Psoas muscle (tissue), 7 donors: ENCODE measurements at regions not wholly inside any gene's neighbourhood (a gene's known extent, or its start where the extent isn't known, plus 50 kb on each side); places are given as distances from the start of the nearest gene placed in this dataset.

ENCODE experiments used
- ATAC-seq, 4 donors: fragments of 200-7000 bp; cut with Tn5 transposase; one replicate each; pipeline ENCODE4 v1.9.1; 2020; ENCODE audit warnings: moderate library complexity in 3 of 4, mild to moderate bottlenecking in 2 of 4
- DNase-seq, 2 donors: peaks; one replicate each; pipeline ENCODE4 v3.0.0-alpha.2; 2020
- H3K27ac ChIP-seq: fragments of 200-600 bp; one replicate; pipeline ENCODE4 v1.8.0; 2022
- H3K27me3 ChIP-seq, 3 donors: fragments of 200-600 bp in 1 of 3; one replicate each; pipeline versions ENCODE4 v1.6.1 to v1.8.0; 2013 to 2022; ENCODE audit warnings: low read length in 2 of 3, mild to moderate bottlenecking in 2 of 3, moderate library complexity in 1 of 3; ENCODE audit not compliant: insufficient read depth in 3 of 3
- H3K36me3 ChIP-seq, 2 donors: fragments of 200-600 bp in 1 of 2; one replicate each; pipeline versions ENCODE4 v1.6.1 to v1.8.0; 2013 to 2022; ENCODE audit warnings: low read depth in 1 of 2, mild to moderate bottlenecking in 1 of 2, moderate library complexity in 1 of 2; ENCODE audit not compliant: insufficient read depth in 1 of 2
- H3K4me1 ChIP-seq: fragments of 200-600 bp; one replicate; pipeline ENCODE4 v1.8.0; 2022
- H3K4me3 ChIP-seq: fragments of 200-600 bp; one replicate; pipeline ENCODE4 v1.8.0; 2022; ENCODE audit warnings: mild to moderate bottlenecking
- H3K9me3 ChIP-seq: fragments of 200-600 bp; one replicate; pipeline ENCODE4 v1.8.0; 2022
- CTCF ChIP-seq: fragments of 200-600 bp; IDR thresholded peaks from one replicate; pipeline ENCODE4 v1.8.0; 2022; ENCODE audit warnings: antibody characterized with exemption
- WGBS, 3 donors: extraction: QIAGEN DNeasy Blood & Tissue Kit; methylation state at CpG; one replicate each; pipeline versions ENCODE4 v1.1.6 to v1.1.7; 2013; 5-methylcytosine and 5-hydroxymethylcytosine counted together
- intact Hi-C, 2 donors: fragments of 100-400 bp; cut with DNase I; formaldehyde crosslinking; loops; one replicate each; pipeline versions ENCODE4 v1.11.0 to v1.14.2; 2022
- donor health status: healthy with polysubstance abuse.
- donor health status: DM: no; HTN: no; CAD: no; lungs with moderate emphysema.
- donor health status: Bipolar disorder and iron deficiency.
- donor health status: healthy.
- donor health status: DM: yes; HTN: yes; CAD: no.
- donor health status: DM: no; HTN: no; CAD: no.
- donor health status: DM: yes; HTN: yes; CAD: no.

GRCh38 chr5:4725594-4725993 is 414.5 kb upstream of the ADAMTS16 start:
- ATAC-seq (no peak), DNase-seq (no peak)
- Histone ChIP-seq H3K4me3 (no peak overlapping the region), H3K36me3 (no peaks in the 10 kb centered on the region), H3K9me3 (no peaks in the 10 kb centered on the region), H3K27ac (no peak overlapping the region), H3K4me1 (no peaks in the 10 kb centered on the region), H3K27me3 (no peaks in the 10 kb centered on the region)
- intact Hi-C loops = no loop called here
- WGBS, 3 donors = 86 to 89% (median 88%) methylated on average over 4 of the region's 4 CpGs
- no peak for TF ChIP-seq CTCF

DNA sequence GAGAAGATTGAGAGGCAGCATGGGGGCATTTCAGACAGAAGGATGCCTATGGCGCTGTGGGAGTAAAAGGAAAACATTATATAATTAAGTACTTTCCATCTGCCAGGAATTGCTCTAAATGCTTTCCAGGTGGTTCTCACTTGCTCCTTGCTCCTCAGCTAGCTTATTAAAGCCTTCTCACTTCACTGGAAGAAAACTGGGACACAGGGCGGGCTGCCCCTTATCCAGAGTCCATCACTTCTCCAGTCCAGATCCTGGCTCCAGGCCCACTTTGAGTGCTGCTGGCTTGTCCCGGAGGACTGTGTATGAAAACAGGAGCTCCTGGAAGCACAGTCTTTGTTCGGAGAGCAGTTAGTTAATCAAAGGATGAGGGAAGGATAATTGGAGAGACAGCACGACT is 409.9 kb upstream of the ADAMTS16 start:
- H3K27me3 ChIP-seq = no peaks in the 10 kb centered on the region
- TF ChIP-seq CTCF = no peak
- WGBS, 3 donors = 70 to 72% (median 70%) methylated on average over 5 of the region's 5 CpGs
- H3K4me3 ChIP-seq = no peak overlapping the region
- no peaks in the 10 kb centered on the region for H3K36me3 ChIP-seq
- no peaks in the 10 kb centered on the region for H3K9me3 ChIP-seq
- intact Hi-C loops = no loop called here
- DNase-seq (no peak), ATAC-seq (no peak)
- no peak overlapping the region for H3K27ac ChIP-seq
- H3K4me1 ChIP-seq = no peaks in the 10 kb centered on the region

DNA sequence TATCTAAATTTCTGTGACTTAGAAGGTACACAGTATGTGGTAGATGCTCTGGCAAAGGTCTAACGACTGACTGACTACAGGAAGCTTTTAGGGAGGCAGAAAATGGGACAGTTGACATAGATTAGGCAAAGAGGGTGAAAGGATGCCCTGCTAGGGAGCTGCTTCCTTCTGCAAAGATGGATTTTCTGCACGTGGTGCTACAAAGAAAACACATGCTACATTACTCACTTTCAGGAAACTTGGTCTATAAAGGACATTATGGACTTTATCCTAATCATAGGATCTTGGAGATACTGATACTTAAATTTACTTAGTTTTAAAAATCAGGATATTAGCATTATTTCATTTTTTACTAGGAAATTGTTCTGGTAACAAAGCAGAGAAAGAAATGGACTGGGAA is 405.8 kb upstream of the ADAMTS16 start:
- ATAC-seq (no peak), DNase-seq (no peak)
- Histone ChIP-seq H3K4me1 (no peaks in the 10 kb centered on the region), H3K9me3 (no peaks in the 10 kb centered on the region), H3K27ac (no peak overlapping the region), H3K27me3 (peaks cover 0 to 3% (median 0%) of the 10 kb centered on the region in 3 donors), H3K36me3 (no peaks in the 10 kb centered on the region), H3K4me3 (no peak overlapping the region)
- no peak for TF ChIP-seq CTCF
- intact Hi-C loops = no loop called here
- WGBS, 3 donors = 48 to 61% (median 56%) methylated on average over 2 of the region's 2 CpGs

DNA sequence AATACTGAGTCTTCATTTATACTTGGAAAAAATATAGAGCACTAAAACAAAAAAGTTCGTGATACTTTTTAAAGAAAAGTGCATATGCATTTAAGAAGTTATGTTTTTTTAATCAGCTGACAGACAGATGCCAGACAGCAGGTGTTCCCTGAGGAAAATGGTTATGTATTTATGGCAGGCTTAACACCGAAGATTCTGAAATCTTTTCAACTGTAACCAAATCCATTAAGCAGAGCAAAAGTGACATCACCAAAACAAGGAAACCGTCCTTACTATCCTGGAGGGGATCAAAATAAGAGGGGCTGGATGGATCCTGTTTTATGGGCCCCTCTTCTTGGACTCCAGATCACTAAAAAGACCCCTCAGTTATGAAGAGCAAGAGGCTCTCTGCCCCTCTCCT is 404.9 kb upstream of the ADAMTS16 start:
- no peak overlapping the region for H3K27ac ChIP-seq
- no peaks in the 10 kb centered on the region for H3K9me3 ChIP-seq
- H3K36me3 ChIP-seq = no peaks in the 10 kb centered on the region
- intact Hi-C loops = no loop called here
- no peak for ATAC-seq
- no peak for TF ChIP-seq CTCF
- H3K27me3 ChIP-seq = peaks cover 0 to 3% (median 0%) of the 10 kb centered on the region in 3 donors
- WGBS, 3 donors = 20 to 29% (median 26%) methylated on average over 3 of the region's 3 CpGs
- no peak for DNase-seq
- no peaks in the 10 kb centered on the region for H3K4me1 ChIP-seq
- no peak overlapping the region for H3K4me3 ChIP-seq

DNA sequence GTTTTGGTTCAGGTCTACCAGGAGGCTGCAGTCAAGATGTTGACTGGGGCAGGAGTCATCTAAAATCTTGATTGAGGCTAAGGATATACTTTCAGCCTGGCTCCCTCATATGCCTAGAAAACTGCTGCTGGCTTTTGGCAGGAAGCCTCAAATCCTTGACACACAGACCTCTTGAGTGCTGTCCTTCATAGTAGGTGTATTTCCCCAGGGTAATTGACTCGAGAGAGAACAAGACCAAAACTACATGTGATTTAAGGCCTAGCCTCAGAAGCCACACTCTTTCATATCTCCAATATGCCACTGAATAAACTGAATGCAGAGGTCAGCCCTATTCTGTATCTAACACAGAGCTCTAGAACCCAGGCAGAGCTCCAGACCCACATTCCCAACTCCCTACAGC is 402.3 kb upstream of the ADAMTS16 start:
- no peak overlapping the region for H3K4me3 ChIP-seq
- no peak overlapping the region for H3K27ac ChIP-seq
- no peaks in the 10 kb centered on the region for H3K9me3 ChIP-seq
- H3K4me1 ChIP-seq = no peaks in the 10 kb centered on the region
- intact Hi-C loops = no loop called here
- H3K36me3 ChIP-seq = no peaks in the 10 kb centered on the region
- TF ChIP-seq CTCF = no peak
- ATAC-seq (no peak), DNase-seq (no peak)
- 49 to 62% (median 57%) methylated on average over 1 of the region's 1 CpG for WGBS, 3 donors
- H3K27me3 ChIP-seq = peaks cover 0 to 3% (median 0%) of the 10 kb centered on the region in 3 donors
